GM20431 (cell line): ENCODE measurements at regions not wholly inside any gene's neighbourhood (a gene's known extent, or its start where the extent isn't known, plus 50 kb on each side); places are given as distances from the start of the nearest gene placed in this dataset.

Experiments
- in situ Hi-C: fragments of 300-500 bp; cut with MseI, MboI; formaldehyde crosslinking; loops from one replicate; pipeline ENCODE4 v1.15.0; 2020; ENCODE audit warnings: low sequenced_read_pairs; ENCODE audit not compliant: unreplicated experiment

DNA sequence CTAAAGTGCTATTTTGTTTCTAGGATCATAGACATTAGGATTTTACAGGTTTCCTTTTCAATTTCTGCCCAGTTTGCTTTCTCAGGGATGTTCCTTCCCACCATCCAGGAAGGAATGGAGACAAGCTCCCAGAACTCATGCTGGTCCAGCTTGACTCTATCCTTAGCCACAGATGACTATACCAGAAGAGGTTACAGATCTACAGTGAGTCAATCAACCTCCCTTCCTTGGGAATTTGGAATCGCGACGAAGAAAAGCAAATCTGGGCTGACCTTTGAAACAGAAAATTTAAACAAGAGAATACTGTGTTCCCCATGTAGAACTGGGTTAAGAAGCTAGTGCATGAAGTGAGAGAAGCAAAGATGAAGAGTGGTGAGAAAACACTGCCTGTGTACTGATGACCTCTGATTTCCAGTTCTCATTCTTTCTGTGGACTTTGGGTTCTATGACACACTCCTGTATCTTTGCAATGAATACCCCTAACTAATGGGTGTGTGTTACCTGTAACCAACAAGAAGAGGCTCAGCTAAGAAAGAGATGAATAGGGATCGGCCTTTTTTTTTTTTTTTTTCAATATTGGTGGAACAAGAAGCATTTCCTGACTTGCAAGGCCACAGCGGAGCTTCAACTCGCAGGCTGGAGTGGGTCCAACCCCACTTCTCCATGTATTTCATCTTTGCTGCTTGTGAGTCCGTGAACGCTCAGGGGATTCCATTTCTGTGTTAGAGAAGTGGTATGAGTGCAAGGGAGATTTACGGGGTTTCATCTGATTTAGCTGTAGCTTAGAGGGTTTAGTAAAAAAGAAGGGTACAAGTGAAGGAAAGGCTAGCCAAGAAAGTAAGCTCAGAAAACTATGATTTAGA, 563.9 kb upstream of the CLINT1 start:
- in situ Hi-C loops, result no loop called here

GRCh38 chr5:158421319-158421718, 562.4 kb upstream of the CLINT1 start:
- in situ Hi-C loops, result no loop called here

DNA sequence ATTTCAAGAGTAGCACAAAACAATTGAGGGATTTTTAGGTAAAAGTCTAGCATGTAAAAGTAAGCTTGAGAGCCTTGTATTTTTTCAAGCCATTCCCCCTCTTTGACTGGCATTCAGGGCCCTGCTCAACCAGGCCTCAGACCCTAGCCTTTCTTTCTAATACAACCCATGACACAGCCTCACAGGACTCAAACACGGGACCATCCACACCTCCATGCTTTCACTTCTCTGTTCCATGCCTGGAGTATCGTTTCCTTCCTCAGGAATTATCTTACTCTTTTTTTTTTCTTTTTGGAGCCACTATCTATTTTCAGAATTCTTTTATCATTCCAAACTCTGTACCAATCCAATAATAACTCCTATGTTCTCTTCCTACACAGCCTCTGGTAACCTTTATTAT, 560.2 kb upstream of the CLINT1 start:
- in situ Hi-C loops, result no loop called here

DNA sequence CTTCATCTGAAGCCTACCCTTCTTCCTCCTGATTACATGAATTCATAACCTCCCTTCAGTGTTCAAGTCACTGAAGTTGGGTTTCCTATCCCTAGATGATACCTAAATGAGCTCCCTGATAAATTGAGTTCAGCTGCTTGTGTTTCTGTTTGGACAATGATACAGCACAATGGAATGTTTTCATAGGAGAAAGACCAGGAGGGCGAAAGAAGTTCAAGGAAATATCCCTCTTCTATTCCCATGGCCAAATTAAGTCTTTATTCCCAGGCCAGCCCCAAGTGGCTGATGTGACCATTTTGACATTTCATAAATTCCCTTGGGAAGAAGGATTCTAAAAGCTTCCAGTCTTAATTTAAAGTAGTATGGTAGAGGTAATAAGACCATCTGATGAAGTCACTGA, 555.8 kb upstream of the CLINT1 start:
- in situ Hi-C loops, result no loop called here

- in situ Hi-C loops, result no loop called here
These were observed 555.4 kb upstream of the CLINT1 start for GRCh38 chr5:158414333-158414762.

- in situ Hi-C loops, result no loop called here
These were observed 554.3 kb upstream of the CLINT1 start for GRCh38 chr5:158413122-158413680.

GRCh38 chr5:158410976-158411375, 552.0 kb upstream of the CLINT1 start:
- in situ Hi-C loops, result no loop called here

DNA sequence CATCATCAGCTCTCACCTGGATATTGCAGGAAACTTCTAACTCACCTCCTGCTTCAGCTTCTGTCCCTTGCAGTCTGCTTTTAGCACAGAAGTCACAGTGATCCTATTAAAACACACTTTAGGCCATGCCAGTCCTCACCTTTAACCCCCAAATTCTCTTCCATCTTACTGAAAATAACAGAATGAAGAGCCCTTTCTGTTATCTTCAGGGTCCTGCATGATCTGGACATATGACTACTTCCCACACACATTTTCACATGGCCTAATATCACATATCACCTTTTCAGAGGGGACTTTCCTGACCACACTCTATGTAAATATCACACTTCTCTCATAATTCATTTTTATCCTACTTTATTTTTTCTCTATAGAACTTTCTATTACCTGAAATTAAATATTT, 550.6 kb upstream of the CLINT1 start:
- in situ Hi-C loops, result no loop called here

GRCh38 chr5:158407824-158408195, 548.9 kb upstream of the CLINT1 start:
- in situ Hi-C loops, result no loop called here

GRCh38 chr5:158406884-158407823, 548.2 kb upstream of the CLINT1 start:
- in situ Hi-C loops, result no loop called here

DNA sequence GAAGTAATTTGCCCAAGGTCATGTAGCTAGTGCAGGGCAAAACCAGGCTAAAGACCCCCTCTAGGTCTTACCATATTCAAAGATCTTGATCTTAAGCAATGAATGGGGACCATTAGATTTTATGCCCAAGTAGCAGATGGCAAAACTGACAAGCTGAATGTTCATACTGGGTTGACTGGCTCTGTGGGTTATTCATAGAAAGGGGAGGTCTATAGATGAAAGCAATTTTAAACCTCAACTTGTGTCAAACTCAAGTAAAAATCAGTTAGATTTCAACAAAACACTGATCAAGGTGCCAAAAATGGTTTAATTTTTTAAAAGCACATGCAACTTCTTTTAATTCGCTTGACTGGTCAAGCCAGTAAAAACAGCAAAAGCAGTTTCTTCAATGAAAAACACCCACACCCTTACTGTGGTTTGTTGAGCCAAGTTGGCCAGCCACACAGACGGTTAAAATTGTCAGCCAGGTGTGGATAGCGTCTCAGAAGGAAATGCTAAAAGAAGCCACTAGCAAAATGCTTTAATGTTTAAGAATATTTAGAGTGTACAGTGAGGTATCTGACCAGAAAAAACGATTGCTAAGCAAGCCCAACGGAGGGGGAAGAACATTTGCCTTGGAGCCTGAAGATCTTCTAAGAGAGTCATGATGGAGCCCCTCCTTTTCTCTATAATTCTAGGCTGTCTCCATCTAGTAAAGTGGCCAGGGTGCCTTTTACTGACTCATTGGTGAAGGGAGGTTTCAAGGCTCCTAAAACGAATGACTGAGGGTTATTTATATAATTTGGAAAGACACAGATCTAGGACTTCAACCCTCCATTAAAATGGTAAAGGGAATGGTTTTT, 539.6 kb upstream of the CLINT1 start:
- in situ Hi-C loops, result no loop called here

- in situ Hi-C loops, result no loop called here
These were observed 538.3 kb upstream of the CLINT1 start for GRCh38 chr5:158397278-158397677.

GRCh38 chr5:158394102-158394501, 535.2 kb upstream of the CLINT1 start:
- in situ Hi-C loops, result no loop called here

GRCh38 chr5:158393457-158393856, 534.5 kb upstream of the CLINT1 start:
- in situ Hi-C loops, result no loop called here

- in situ Hi-C loops, result no loop called here
These were observed 533.8 kb upstream of the CLINT1 start for GRCh38 chr5:158392753-158393152.

DNA sequence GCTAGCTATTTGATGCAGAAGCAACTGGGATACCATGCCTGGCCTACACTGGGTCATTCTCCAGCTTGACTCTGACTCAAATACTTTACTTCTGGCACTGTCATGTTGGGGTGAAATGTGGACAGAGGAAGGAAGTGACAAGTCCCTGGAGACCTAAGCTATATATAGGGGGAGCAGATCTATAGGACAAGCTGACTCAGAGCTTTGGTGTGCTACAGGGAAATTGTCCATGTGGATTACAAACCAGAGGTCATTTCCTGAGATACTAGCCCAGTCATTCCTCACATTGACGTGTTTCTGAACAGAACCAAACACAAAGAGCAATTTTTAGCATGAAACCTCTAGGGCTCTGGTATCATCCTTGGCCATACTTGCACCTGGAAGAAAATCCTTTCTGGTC, 531.6 kb upstream of the CLINT1 start:
- in situ Hi-C loops, result no loop called here

GRCh38 chr5:158389786-158390185, 530.8 kb upstream of the CLINT1 start:
- in situ Hi-C loops, result no loop called here

- in situ Hi-C loops, result no loop called here
These were observed 529.1 kb upstream of the CLINT1 start for GRCh38 chr5:158388021-158388420.

GRCh38 chr5:158387499-158387898, 528.6 kb upstream of the CLINT1 start:
- in situ Hi-C loops, result no loop called here

- in situ Hi-C loops, result no loop called here
These were observed 527.0 kb upstream of the CLINT1 start for GRCh38 chr5:158385982-158386381.
